AG04450 (cell line): ENCODE measurements at regions not wholly inside any gene's neighbourhood (a gene's known extent, or its start where the extent isn't known, plus 50 kb on each side); places are given as distances from the start of the nearest gene placed in this dataset.
"Not testable (repeated sequence)": the region's sequence is repeated elsewhere in the genome, so short reads cannot be mapped to it uniquely, and the experiment has no call there.

Experiments used
- CTCF ChIA-PET: fragments of 300-600, 350-600 bp; formaldehyde crosslinking; extraction: SDS; loops from one replicate; lab custom pipeline; 2022; ENCODE audit warnings: antibody characterized with exemption, inconsistent platforms; lab: Charles Lee
- POLR2A ChIA-PET: fragments of 350-600 bp; formaldehyde crosslinking; extraction: SDS; loops from one replicate; lab custom pipeline; 2021; ENCODE audit warnings: antibody characterized with exemption, inconsistent platforms; lab: Yijun Ruan, JAX
- DNase-seq: peaks from one replicate; pipeline ENCODE4 v3.0.0-alpha.2; 2011; ENCODE audit warnings: low read depth, low spot score
- H3K27ac ChIP-seq: one replicate; pipeline ENCODE4 v1.5.1; 2012; ENCODE audit warnings: low read depth, low read length, control low read depth
- H3K27me3 ChIP-seq: one replicate; pipeline ENCODE4 v1.6.0; 2012; ENCODE audit warnings: low read length; ENCODE audit not compliant: control insufficient read depth, insufficient read depth
- H3K4me3 ChIP-seq: 2 replicates; pipeline ENCODE4 v1.5.1; 2011; ENCODE audit warnings: mild to moderate bottlenecking, low read depth, low read length, control low read depth
- H3K9me3 ChIP-seq: 2 replicates; pipeline ENCODE4 v1.5.1; 2012; ENCODE audit warnings: low read length; ENCODE audit not compliant: control insufficient read depth, insufficient read depth
- TF ChIP-seq, protein P1 (sequence below): IDR thresholded peaks from 2 replicates; pipeline ENCODE4 v1.5.1; 2011; ENCODE audit warnings: low read depth, low read length, control low read depth, inconsistent platforms

DNA sequence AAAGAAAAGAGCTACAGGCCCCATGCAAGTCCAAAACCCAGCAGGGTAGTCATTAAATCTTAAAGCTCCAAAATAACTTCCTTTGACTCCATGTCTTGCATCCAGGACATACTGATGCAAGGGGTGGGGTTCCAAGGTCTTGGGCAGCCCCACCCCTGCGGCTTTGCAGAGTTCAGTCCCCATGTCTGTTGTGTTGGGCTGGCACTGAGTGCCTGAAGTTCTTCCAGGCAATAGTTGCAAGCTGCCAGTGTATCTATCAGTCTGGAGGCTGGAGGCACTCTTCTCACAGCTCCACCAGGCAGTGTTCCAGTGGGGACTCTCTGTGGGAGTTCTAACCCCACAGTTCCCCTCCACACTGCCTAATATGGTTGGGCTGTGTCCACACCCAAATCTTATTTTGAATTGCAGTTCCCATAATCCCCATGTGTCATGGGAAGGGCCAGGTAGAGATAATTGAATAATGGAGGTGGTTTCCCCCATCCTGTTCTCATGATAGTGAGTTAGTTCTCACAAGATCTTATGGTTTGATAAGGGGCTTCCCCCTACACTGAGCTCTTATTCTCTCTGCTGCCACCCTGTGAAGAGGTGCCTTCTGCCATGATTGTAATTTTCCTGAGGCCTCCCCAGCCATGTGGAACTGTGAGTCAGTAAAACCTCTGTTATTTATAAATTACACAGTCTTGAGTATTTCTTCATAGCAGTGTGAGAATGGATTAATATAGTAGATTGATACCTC is 237.5 kb upstream of the ADRA1B start:
- ChIA-PET POLR2A (no interaction called here), CTCF (no interaction called here)
- DNase-seq, result no peak
- TF ChIP-seq, protein P1, sequence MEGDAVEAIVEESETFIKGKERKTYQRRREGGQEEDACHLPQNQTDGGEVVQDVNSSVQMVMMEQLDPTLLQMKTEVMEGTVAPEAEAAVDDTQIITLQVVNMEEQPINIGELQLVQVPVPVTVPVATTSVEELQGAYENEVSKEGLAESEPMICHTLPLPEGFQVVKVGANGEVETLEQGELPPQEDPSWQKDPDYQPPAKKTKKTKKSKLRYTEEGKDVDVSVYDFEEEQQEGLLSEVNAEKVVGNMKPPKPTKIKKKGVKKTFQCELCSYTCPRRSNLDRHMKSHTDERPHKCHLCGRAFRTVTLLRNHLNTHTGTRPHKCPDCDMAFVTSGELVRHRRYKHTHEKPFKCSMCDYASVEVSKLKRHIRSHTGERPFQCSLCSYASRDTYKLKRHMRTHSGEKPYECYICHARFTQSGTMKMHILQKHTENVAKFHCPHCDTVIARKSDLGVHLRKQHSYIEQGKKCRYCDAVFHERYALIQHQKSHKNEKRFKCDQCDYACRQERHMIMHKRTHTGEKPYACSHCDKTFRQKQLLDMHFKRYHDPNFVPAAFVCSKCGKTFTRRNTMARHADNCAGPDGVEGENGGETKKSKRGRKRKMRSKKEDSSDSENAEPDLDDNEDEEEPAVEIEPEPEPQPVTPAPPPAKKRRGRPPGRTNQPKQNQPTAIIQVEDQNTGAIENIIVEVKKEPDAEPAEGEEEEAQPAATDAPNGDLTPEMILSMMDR, result no peak
- H3K27ac ChIP-seq, result no peak overlapping the region
- H3K9me3 ChIP-seq, result peaks cover 3% of the 10 kb centered on the region; the same call in 1 of the 2 replicates
- H3K27me3 ChIP-seq, result no peaks in the 10 kb centered on the region
- no peak overlapping the region for H3K4me3 ChIP-seq

DNA sequence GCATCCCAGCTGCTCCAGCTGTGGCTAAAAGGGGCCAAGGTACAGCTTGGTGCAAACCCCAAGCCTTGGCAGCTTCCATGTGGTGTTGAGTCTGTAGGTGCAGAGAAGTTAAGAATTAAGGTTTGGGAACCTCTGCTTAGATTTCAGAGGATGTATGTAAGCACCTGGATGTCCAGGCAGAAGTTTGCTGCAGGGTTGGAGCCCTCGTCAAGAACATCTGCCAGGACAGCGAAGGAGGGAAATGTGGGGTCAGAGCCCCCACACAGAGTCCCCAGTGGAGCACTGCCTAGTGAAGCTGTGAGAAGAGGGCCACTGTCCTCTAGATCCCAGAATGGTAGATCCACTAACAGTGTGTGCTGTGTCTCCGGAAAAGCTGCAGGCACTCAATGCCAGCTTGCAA is 236.2 kb upstream of the ADRA1B start:
- no peak overlapping the region for H3K27ac ChIP-seq
- H3K9me3 ChIP-seq, result peaks cover 3% of the 10 kb centered on the region; the same call in 1 of the 2 replicates
- ChIA-PET CTCF (no interaction called here), POLR2A (no interaction called here)
- no peak overlapping the region for H3K4me3 ChIP-seq
- TF ChIP-seq, protein P1, result no peak
- DNase-seq, result no peak
- H3K27me3 ChIP-seq, result no peaks in the 10 kb centered on the region

DNA sequence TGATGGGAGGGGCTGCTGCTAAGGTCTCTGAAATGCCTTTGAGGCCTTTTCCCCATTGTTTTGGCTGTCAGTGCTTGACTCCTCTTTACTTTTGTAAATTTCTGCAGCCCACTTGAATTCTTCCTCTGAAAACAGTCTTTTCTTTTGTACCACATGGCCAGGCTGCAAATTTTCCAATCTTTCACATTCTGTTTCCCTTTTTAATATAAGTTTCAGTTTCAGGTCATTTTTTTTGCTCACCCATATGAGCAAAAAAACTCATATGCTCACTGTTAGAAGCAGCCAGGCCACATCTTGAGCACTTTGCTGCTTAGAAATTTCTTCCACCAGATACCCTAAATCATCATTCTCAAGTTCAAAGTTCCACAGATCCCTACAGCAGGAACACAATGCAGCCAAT is 234.6 kb upstream of the ADRA1B start:
- H3K4me3 ChIP-seq, result no peak overlapping the region
- POLR2A ChIA-PET, result no interaction called here
- no peaks in the 10 kb centered on the region for H3K27me3 ChIP-seq
- TF ChIP-seq, protein P1, result no peak
- H3K9me3 ChIP-seq, result peaks cover 3% of the 10 kb centered on the region; the same call in 1 of the 2 replicates
- no peak for DNase-seq
- H3K27ac ChIP-seq, result no peak overlapping the region
- CTCF ChIA-PET, result no interaction called here

DNA sequence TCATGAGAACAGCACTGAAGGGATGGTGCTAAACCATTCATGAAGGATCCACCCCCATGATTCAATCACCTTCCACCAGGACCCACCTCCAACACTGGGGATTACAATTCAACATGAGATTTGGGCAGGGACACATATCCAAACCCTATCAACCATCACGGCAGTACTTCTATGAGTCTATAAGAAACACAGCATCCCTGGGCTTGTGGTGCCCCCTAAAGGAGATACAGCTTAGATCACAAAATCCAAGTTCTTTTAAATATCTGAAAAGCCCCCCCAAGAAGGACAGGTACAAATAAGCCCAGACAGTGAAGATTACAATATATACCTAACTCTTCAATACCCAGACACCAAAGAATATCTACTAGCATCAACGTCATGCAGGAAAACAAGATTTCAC is 233.7 kb upstream of the ADRA1B start:
- TF ChIP-seq, protein P1, result no peak

DNA sequence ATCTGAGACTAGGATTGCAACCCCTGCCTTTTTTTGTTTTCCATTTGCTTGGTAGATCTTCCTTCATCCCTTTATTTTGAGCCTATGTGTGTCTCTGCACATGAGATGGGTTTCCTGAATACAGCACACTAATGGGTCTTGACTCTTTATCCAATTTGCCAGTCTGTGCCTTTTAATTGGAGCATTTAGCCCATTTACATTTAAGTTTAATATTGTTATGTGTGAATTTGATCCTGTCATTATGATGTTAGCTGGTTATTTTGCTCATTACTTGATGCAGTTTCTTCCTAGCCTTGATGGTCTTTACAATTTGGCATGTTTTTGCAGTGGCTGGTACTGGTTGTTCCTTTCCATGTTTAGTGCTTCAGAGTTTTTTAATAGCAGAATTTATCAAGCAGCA is 228.4 kb upstream of the ADRA1B start:
- H3K27ac ChIP-seq, POLR2A ChIA-PET, CTCF ChIA-PET, DNase-seq, H3K9me3 ChIP-seq, H3K27me3 ChIP-seq, H3K4me3 ChIP-seq: not testable (repeated sequence)

More for the DNA sequence above, 233.7 kb upstream of the ADRA1B start:
- CTCF ChIA-PET, result no interaction called here
- DNase-seq, result no peak
- POLR2A ChIA-PET, result no interaction called here
- Histone ChIP-seq H3K9me3 (peaks cover 3% of the 10 kb centered on the region; the same call in 1 of the 2 replicates), H3K27ac (no peak overlapping the region), H3K27me3 (no peaks in the 10 kb centered on the region), H3K4me3 (no peak overlapping the region)
